ENCODE measurements at regions not wholly inside any gene's neighbourhood (a gene's known extent, or its start where the extent isn't known, plus 50 kb on each side); places are given as distances from the start of the nearest gene placed in this dataset.

- DNase-seq, result peak in 1 of 2 donors; percentile 2
Measured at GRCh38 chr6:92810913-92811312, 608.4 kb downstream of the EPHA7 start.

GRCh38 chr6:92806254-92806653 is 613.1 kb downstream of the EPHA7 start:
- DNase-seq, result no peak

GRCh38 chr6:92791403-92791802 is 628.0 kb downstream of the EPHA7 start:
- DNase-seq, result no peak

- no peak for DNase-seq
Measured at GRCh38 chr6:92790381-92790780, 629.0 kb downstream of the EPHA7 start.

- DNase-seq, result no peak
Measured at GRCh38 chr6:92784235-92784634, 635.1 kb downstream of the EPHA7 start.

GRCh38 chr6:92779746-92780145 is 639.6 kb downstream of the EPHA7 start:
- DNase-seq, result no peak

- peak in 1 of 2 donors; percentile 19 for DNase-seq
Measured at GRCh38 chr6:92777146-92777740, 642.1 kb downstream of the EPHA7 start.

GRCh38 chr6:92770540-92770939 is 648.8 kb downstream of the EPHA7 start:
- no peak for DNase-seq

- no peak for DNase-seq
Measured at GRCh38 chr6:92767101-92767500, 652.3 kb downstream of the EPHA7 start.

GRCh38 chr6:92763680-92764079 is 655.7 kb downstream of the EPHA7 start:
- DNase-seq, result no peak

- no peak for DNase-seq
Measured at GRCh38 chr6:92763274-92763584, 656.1 kb downstream of the EPHA7 start.

- DNase-seq, result no peak
Measured at GRCh38 chr6:92762443-92763273, 656.7 kb downstream of the EPHA7 start.

GRCh38 chr6:92759178-92759577 is 660.2 kb downstream of the EPHA7 start:
- DNase-seq, result no peak

GRCh38 chr6:92757925-92758324 is 661.4 kb downstream of the EPHA7 start:
- no peak for DNase-seq

- DNase-seq, result no peak
Measured at GRCh38 chr6:92756912-92757311, 662.4 kb downstream of the EPHA7 start.

GRCh38 chr6:92753956-92754355 is 665.4 kb downstream of the EPHA7 start:
- DNase-seq, result no peak

- DNase-seq, result no peak
Measured at GRCh38 chr6:92752114-92752513, 667.2 kb downstream of the EPHA7 start.

- DNase-seq, result no peak
Measured at GRCh38 chr6:92748131-92748530, 671.2 kb downstream of the EPHA7 start.

- DNase-seq, result no peak
Measured at GRCh38 chr6:92737983-92738382, 681.4 kb downstream of the EPHA7 start.

GRCh38 chr6:92723390-92723931 is 695.9 kb downstream of the EPHA7 start:
- no peak for DNase-seq

- DNase-seq, result no peak
Measured at GRCh38 chr6:92719773-92720172, 699.6 kb downstream of the EPHA7 start.

- DNase-seq, result no peak
Measured at GRCh38 chr6:92716638-92717037, 702.7 kb downstream of the EPHA7 start.

GRCh38 chr6:92715991-92716390 is 703.4 kb downstream of the EPHA7 start:
- no peak for DNase-seq

- DNase-seq, result no peak
Measured at GRCh38 chr6:92714346-92714745, 705.0 kb downstream of the EPHA7 start.
